ENCODE measurements at regions not wholly inside any gene's neighbourhood (a gene's known extent, or its start where the extent isn't known, plus 50 kb on each side); places are given as distances from the start of the nearest gene placed in this dataset.

GRCh38 chr3:18778094-18778493, 353.0 kb upstream of the SATB1 start:
- TF ChIP-seq CTCF (IDR thresholded peaks at IDR 0.05) (no peak), EZH2phosphoT487 (IDR thresholded peaks at IDR 0.05) (no peak)

Measured in neural progenitor cell (in vitro differentiated cells).